ENCODE measurements at regions not wholly inside any gene's neighbourhood (a gene's known extent, or its start where the extent isn't known, plus 50 kb on each side); places are given as distances from the start of the nearest gene placed in this dataset.

DNA sequence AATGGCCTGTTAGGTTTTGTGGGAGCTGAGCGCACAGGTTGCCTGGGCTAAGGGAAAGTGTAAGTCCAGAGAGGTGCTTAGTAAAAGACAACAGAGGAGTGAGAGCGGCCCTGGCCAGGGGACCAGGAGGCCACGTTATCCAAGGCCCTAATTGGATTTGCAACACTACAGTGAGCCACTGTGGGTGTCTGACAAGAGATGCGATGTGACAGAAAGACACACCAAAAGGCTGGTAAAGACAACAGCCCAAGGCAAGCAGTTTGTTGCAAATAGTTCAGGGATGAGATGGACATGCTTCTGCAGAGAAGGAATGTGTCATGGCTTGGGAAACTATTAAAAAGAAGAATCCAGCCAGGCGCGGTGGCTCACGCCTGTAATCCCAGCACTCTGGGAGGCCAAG is 162.7 kb upstream of the KIT start:
- no peak for ATAC-seq
- no peak for TF ChIP-seq CREB5 (CRISPR knock-in tag; IDR thresholded peaks at IDR 0.05; ENCODE audit: low read depth)
- TF ChIP-seq PPARA (CRISPR knock-in tag; IDR thresholded peaks at IDR 0.05; ENCODE audit: borderline replicate concordance): no peak
- no peak for TF ChIP-seq ZFP30 (CRISPR knock-in tag; IDR thresholded peaks at IDR 0.05)
- no peak for TF ChIP-seq ESRRG (CRISPR knock-in tag; IDR thresholded peaks at IDR 0.05)
- TF ChIP-seq ZNF70 (CRISPR knock-in tag; IDR thresholded peaks at IDR 0.05): no peak
- no peak for TF ChIP-seq ARNTL (CRISPR knock-in tag; IDR thresholded peaks at IDR 0.05; ENCODE audit: borderline replicate concordance, low read depth)
- TF ChIP-seq CSDC2 (CRISPR knock-in tag; IDR thresholded peaks at IDR 0.05): no peak
- no peak for TF ChIP-seq CSRNP3 (CRISPR knock-in tag; IDR thresholded peaks at IDR 0.05)
- no peak for TF ChIP-seq GLIS3 (CRISPR knock-in tag; IDR thresholded peaks at IDR 0.05)
- TF ChIP-seq ZC3H10 (CRISPR knock-in tag; IDR thresholded peaks at IDR 0.05): no peak
- no peak for TF ChIP-seq ZNF565 (CRISPR knock-in tag; conservative IDR thresholded peaks at IDR 0.05; ENCODE audit: low read depth)
- TF ChIP-seq, protein P1, sequence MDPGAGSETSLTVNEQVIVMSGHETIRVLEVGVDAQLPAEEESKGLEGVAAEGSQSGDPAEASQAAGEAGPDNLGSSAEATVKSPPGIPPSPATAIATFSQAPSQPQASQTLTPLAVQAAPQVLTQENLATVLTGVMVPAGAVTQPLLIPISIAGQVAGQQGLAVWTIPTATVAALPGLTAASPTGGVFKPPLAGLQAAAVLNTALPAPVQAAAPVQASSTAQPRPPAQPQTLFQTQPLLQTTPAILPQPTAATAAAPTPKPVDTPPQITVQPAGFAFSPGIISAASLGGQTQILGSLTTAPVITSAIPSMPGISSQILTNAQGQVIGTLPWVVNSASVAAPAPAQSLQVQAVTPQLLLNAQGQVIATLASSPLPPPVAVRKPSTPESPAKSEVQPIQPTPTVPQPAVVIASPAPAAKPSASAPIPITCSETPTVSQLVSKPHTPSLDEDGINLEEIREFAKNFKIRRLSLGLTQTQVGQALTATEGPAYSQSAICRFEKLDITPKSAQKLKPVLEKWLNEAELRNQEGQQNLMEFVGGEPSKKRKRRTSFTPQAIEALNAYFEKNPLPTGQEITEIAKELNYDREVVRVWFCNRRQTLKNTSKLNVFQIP (CRISPR knock-in tag; IDR thresholded peaks at IDR 0.05; ENCODE audit: borderline replicate concordance, low read depth): no peak
- TF ChIP-seq TCF4 (CRISPR knock-in tag; IDR thresholded peaks at IDR 0.05; ENCODE audit: borderline replicate concordance): no peak
- TF ChIP-seq ZNF8 (CRISPR knock-in tag; IDR thresholded peaks at IDR 0.05): no peak
- TF ChIP-seq, protein P2, sequence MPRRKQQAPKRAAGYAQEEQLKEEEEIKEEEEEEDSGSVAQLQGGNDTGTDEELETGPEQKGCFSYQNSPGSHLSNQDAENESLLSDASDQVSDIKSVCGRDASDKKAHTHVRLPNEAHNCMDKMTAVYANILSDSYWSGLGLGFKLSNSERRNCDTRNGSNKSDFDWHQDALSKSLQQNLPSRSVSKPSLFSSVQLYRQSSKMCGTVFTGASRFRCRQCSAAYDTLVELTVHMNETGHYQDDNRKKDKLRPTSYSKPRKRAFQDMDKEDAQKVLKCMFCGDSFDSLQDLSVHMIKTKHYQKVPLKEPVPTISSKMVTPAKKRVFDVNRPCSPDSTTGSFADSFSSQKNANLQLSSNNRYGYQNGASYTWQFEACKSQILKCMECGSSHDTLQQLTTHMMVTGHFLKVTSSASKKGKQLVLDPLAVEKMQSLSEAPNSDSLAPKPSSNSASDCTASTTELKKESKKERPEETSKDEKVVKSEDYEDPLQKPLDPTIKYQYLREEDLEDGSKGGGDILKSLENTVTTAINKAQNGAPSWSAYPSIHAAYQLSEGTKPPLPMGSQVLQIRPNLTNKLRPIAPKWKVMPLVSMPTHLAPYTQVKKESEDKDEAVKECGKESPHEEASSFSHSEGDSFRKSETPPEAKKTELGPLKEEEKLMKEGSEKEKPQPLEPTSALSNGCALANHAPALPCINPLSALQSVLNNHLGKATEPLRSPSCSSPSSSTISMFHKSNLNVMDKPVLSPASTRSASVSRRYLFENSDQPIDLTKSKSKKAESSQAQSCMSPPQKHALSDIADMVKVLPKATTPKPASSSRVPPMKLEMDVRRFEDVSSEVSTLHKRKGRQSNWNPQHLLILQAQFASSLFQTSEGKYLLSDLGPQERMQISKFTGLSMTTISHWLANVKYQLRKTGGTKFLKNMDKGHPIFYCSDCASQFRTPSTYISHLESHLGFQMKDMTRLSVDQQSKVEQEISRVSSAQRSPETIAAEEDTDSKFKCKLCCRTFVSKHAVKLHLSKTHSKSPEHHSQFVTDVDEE (CRISPR knock-in tag; IDR thresholded peaks at IDR 0.05): no peak
- no peak for TF ChIP-seq BACH2 (CRISPR knock-in tag; IDR thresholded peaks at IDR 0.05; ENCODE audit: borderline replicate concordance)
- TF ChIP-seq OSR1 (CRISPR knock-in tag; IDR thresholded peaks at IDR 0.05): no peak

- ATAC-seq: no peak
- TF ChIP-seq BACH2 (CRISPR knock-in tag; IDR thresholded peaks at IDR 0.05; ENCODE audit: borderline replicate concordance) (no peak), ZNF565 (CRISPR knock-in tag; conservative IDR thresholded peaks at IDR 0.05; ENCODE audit: low read depth) (no peak), SNAI2 (CRISPR knock-in tag; IDR thresholded peaks at IDR 0.05) (no peak), CSDC2 (CRISPR knock-in tag; IDR thresholded peaks at IDR 0.05) (no peak), ZNF70 (CRISPR knock-in tag; IDR thresholded peaks at IDR 0.05) (no peak), ZNF8 (CRISPR knock-in tag; IDR thresholded peaks at IDR 0.05) (no peak), CSRNP3 (CRISPR knock-in tag; IDR thresholded peaks at IDR 0.05) (no peak), RARB (CRISPR knock-in tag; IDR thresholded peaks at IDR 0.05) (no peak), ESRRG (CRISPR knock-in tag; IDR thresholded peaks at IDR 0.05) (no peak), ZC3H10 (CRISPR knock-in tag; IDR thresholded peaks at IDR 0.05) (no peak), TCF4 (CRISPR knock-in tag; IDR thresholded peaks at IDR 0.05; ENCODE audit: borderline replicate concordance) (no peak), GLIS3 (CRISPR knock-in tag; IDR thresholded peaks at IDR 0.05) (no peak)
- TF ChIP-seq, protein P1 (CRISPR knock-in tag; IDR thresholded peaks at IDR 0.05; ENCODE audit: borderline replicate concordance, low read depth): no peak
Measured at GRCh38 chr4:54495641-54496040, 162.1 kb upstream of the KIT start.

Measured in SK-N-SH treated with all-trans-retinoic acid at 6 μM for 48 hours (cell line).